GDM1 (cell line): ENCODE measurements at regions not wholly inside any gene's neighbourhood (a gene's known extent, or its start where the extent isn't known, plus 50 kb on each side); places are given as distances from the start of the nearest gene placed in this dataset.

ENCODE experiments used
- DNase-seq: peaks from one replicate; lab custom pipeline; 2025; lab: John Stamatoyannopoulos, UW

- DNase-seq, result peak; percentile 49
These were observed 211.3 kb upstream of the KRR1 start for GRCh38 chr12:75722714-75723200.

- DNase-seq, result no peak
These were observed 210.4 kb upstream of the KRR1 start for GRCh38 chr12:75721796-75722195.

GRCh38 chr12:75720812-75721641 lies 209.6 kb upstream of the KRR1 start:
- DNase-seq, result no peak

- DNase-seq, result no peak
These were observed 206.5 kb upstream of the KRR1 start for GRCh38 chr12:75717902-75718301.

GRCh38 chr12:75716291-75717025 lies 205.0 kb upstream of the KRR1 start:
- no peak for DNase-seq

GRCh38 chr12:75715682-75716081 lies 204.3 kb upstream of the KRR1 start:
- DNase-seq, result no peak

GRCh38 chr12:75715323-75715644 lies 203.9 kb upstream of the KRR1 start:
- DNase-seq, result no peak

- DNase-seq, result no peak
These were observed 203.3 kb upstream of the KRR1 start for GRCh38 chr12:75714462-75715322.

- no peak for DNase-seq
These were observed 202.0 kb upstream of the KRR1 start for GRCh38 chr12:75713434-75713833.

- no peak for DNase-seq
These were observed 200.8 kb upstream of the KRR1 start for GRCh38 chr12:75712223-75712622.

- DNase-seq, result no peak
These were observed 199.9 kb upstream of the KRR1 start for GRCh38 chr12:75711271-75711670.

- no peak for DNase-seq
These were observed 199.1 kb upstream of the KRR1 start for GRCh38 chr12:75710361-75711069.

- DNase-seq, result no peak
These were observed 198.1 kb upstream of the KRR1 start for GRCh38 chr12:75709503-75709902.

GRCh38 chr12:75708802-75709201 lies 197.4 kb upstream of the KRR1 start:
- no peak for DNase-seq

GRCh38 chr12:75707983-75708382 lies 196.6 kb upstream of the KRR1 start:
- DNase-seq, result no peak

- peak; percentile 34 for DNase-seq
These were observed 195.6 kb upstream of the KRR1 start for GRCh38 chr12:75706786-75707605.

- DNase-seq, result no peak
These were observed 194.6 kb upstream of the KRR1 start for GRCh38 chr12:75705749-75706711.

- no peak for DNase-seq
These were observed 193.3 kb upstream of the KRR1 start for GRCh38 chr12:75704664-75705063.

GRCh38 chr12:75704208-75704607 lies 192.8 kb upstream of the KRR1 start:
- DNase-seq, result no peak

GRCh38 chr12:75703131-75703530 lies 191.7 kb upstream of the KRR1 start:
- no peak for DNase-seq
